PC-3 (cell line): ENCODE measurements at regions not wholly inside any gene's neighbourhood (a gene's known extent, or its start where the extent isn't known, plus 50 kb on each side); places are given as distances from the start of the nearest gene placed in this dataset.
"Not testable (repeated sequence)": the region's sequence is repeated elsewhere in the genome, so short reads cannot be mapped to it uniquely, and the experiment has no call there.

Experiments
- ATAC-seq: fragments of 200-7000 bp; cut with Tn5 transposase; 2 replicates; pipeline ENCODE4 v1.9.1; 2020; ENCODE audit warnings: mild to moderate bottlenecking, moderate library complexity
- BruUV-seq: library from RNA; stranded (reverse); fragments of 400-500 nt; replicated peaks from 2 replicates; lab custom pipeline; 2021; lab: Mats Ljungman, UMichigan
- CTCF ChIA-PET: fragments of 300-600 bp; sonication (Branson Sonifier 250); formaldehyde crosslinking; loops from one replicate; lab custom pipeline; 2022; ENCODE audit warnings: antibody characterized with exemption; lab: Charles Lee
- POLR2A ChIA-PET: fragments of 300-600 bp; sonication (Branson Sonifier 250); formaldehyde crosslinking; loops from one replicate; lab custom pipeline; 2022; ENCODE audit warnings: antibody characterized with exemption; ENCODE audit not compliant: unreplicated experiment; lab: Charles Lee
- DNase-seq: peaks from one replicate; pipeline ENCODE4 v3.0.0-alpha.2; 2015
- H2AFZ ChIP-seq: fragments of 300-600 bp; sonication (generic); 2 replicates; pipeline ENCODE4 v1.6.0; 2016; ENCODE audit warnings: antibody characterized with exemption, low read length
- H3F3A ChIP-seq: fragments of 300-600 bp; sonication (generic); one replicate; pipeline ENCODE4 v1.6.0; 2017; ENCODE audit warnings: antibody characterized with exemption, low read length, control low read depth, mild to moderate bottlenecking; ENCODE audit not compliant: unreplicated experiment
- H3K27ac ChIP-seq: fragments of 300-600 bp; sonication (generic); 2 replicates; pipeline ENCODE4 v1.5.1; 2016; ENCODE audit warnings: mild to moderate bottlenecking, low read length
- H3K27me3 ChIP-seq: fragments of 300-600 bp; sonication (generic); 2 replicates; pipeline ENCODE4 v1.6.1; 2016; ENCODE audit warnings: low read length, mixed read lengths
- H3K36me3 ChIP-seq: fragments of 300-600 bp; sonication (generic); 2 replicates; pipeline ENCODE4 v1.6.1; 2016; ENCODE audit warnings: low read depth, mixed run types, low read length, mixed read lengths
- H3K4me1 ChIP-seq: fragments of 300-600 bp; sonication (generic); 2 replicates; pipeline ENCODE4 v1.5.1; 2016; ENCODE audit warnings: low read length; ENCODE audit not compliant: insufficient read depth
- H3K4me2 ChIP-seq: fragments of 300-600 bp; sonication (generic); 2 replicates; pipeline ENCODE4 v1.6.0; 2016; ENCODE audit warnings: low read length
- H3K4me3 ChIP-seq: fragments of 300-600 bp; sonication (generic); 2 replicates; pipeline ENCODE4 v1.5.1; 2016; ENCODE audit warnings: mild to moderate bottlenecking, low read length, mixed read lengths
- H3K79me2 ChIP-seq: fragments of 300-600 bp; sonication (generic); 2 replicates; pipeline ENCODE4 v1.6.1; 2017; ENCODE audit warnings: low read length, mixed read lengths
- H3K9ac ChIP-seq: fragments of 300-600 bp; sonication (generic); 2 replicates; pipeline ENCODE4 v1.6.0; 2016; ENCODE audit warnings: mild to moderate bottlenecking, low read length
- H3K9me2 ChIP-seq: fragments of 300-600 bp; sonication (generic); replicated peaks from 2 replicates; pipeline ENCODE4 v1.6.1; 2016; ENCODE audit warnings: mixed run types, low read length, mixed read lengths
- H3K9me3 ChIP-seq: fragments of 300-600 bp; sonication (generic); 2 replicates; pipeline ENCODE4 v1.6.1; 2016; ENCODE audit warnings: low read length, mixed read lengths
- H4K20me1 ChIP-seq: fragments of 300-600 bp; sonication (generic); 2 replicates; pipeline ENCODE4 v1.6.1; 2016; ENCODE audit warnings: low read length, mixed read lengths
- EZH2 ChIP-seq: fragments of 300-600 bp; sonication (generic); IDR thresholded peaks from one replicate; pipeline ENCODE4 v1.6.1; 2017; ENCODE audit warnings: antibody characterized with exemption, mild to moderate bottlenecking, low read length; ENCODE audit not compliant: unreplicated experiment
- EZH2phosphoT487 ChIP-seq: fragments of 300-600 bp; sonication (generic); IDR thresholded peaks from 2 replicates; pipeline ENCODE4 v1.6.1; 2018; ENCODE audit warnings: mild to moderate bottlenecking, antibody characterized with exemption, low read length, borderline replicate concordance
- intact Hi-C: fragments of 100-400 bp; cut with micrococcal nuclease; formaldehyde crosslinking; loops from 2 replicates; pipeline ENCODE4 v1.9.0; 2023
- TF ChIP-seq, protein P1 (sequence below): fragments of 300-600 bp; sonication (generic); conservative IDR thresholded peaks from 2 replicates; pipeline ENCODE4 v1.5.1; 2017; ENCODE audit warnings: antibody characterized with exemption, low read depth, mild to moderate bottlenecking, low read length

DNA sequence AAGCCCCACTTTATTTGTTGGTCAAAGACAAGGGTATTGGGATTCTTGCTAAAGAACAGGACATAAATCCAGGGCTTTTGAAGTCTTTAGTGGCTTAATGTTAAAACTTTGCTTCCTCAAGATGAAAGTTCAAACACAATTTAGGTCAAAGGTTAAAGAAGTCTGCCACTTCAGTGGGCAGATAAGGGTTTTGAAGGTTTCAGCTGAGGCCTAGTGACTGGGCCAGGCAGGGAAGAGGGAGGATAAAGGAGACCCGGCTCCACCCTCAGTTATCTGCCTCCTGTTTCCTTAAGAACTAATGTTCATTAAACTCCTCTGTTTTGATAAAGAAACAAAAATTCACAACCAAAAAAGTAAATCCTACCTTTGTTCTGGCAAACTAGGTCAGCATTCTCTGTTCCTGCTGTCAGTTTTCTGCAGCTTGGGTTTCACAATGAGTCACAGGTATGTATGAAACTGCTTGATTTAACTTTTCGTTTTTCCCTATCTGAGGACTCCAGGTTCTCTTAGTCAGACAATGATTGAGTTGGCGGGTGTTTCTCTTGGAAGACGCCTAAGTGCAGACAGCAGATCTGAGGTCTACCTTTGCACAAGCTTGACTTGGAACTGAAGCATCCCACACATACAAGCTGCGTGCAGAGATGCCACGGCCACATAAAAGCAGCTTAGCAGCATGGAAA is 208.3 kb downstream of the EXOC5 start:
- ChIA-PET CTCF (no interaction called here), POLR2A (no interaction called here)
- DNase-seq (peak; percentile 86), ATAC-seq (peak; percentile 67)
- H4K20me1 ChIP-seq, result no peaks in the 10 kb centered on the region
- H3F3A ChIP-seq, result no peaks in the 10 kb centered on the region
- H3K4me3 ChIP-seq, result no peak overlapping the region
- H3K79me2 ChIP-seq, result no peaks in the 10 kb centered on the region
- intact Hi-C loops, result no loop called here
- H3K27me3 ChIP-seq, result peaks cover 35% of the 10 kb centered on the region
- no peak overlapping the region for H3K27ac ChIP-seq
- H3K4me1 ChIP-seq, result peaks cover 9% of the 10 kb centered on the region
- H3K36me3 ChIP-seq, result no peaks in the 10 kb centered on the region
- no peak overlapping the region for H3K9ac ChIP-seq
- TF ChIP-seq EZH2phosphoT487 (no peak), EZH2 (no peak)
- TF ChIP-seq, protein P1, sequence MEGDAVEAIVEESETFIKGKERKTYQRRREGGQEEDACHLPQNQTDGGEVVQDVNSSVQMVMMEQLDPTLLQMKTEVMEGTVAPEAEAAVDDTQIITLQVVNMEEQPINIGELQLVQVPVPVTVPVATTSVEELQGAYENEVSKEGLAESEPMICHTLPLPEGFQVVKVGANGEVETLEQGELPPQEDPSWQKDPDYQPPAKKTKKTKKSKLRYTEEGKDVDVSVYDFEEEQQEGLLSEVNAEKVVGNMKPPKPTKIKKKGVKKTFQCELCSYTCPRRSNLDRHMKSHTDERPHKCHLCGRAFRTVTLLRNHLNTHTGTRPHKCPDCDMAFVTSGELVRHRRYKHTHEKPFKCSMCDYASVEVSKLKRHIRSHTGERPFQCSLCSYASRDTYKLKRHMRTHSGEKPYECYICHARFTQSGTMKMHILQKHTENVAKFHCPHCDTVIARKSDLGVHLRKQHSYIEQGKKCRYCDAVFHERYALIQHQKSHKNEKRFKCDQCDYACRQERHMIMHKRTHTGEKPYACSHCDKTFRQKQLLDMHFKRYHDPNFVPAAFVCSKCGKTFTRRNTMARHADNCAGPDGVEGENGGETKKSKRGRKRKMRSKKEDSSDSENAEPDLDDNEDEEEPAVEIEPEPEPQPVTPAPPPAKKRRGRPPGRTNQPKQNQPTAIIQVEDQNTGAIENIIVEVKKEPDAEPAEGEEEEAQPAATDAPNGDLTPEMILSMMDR, result no peak
- no peaks in the 10 kb centered on the region for H3K9me3 ChIP-seq
- H2AFZ ChIP-seq, result 0 out of 2 replicates have a peak overlapping the region, but pooled peaks have one; percentile 4
- H3K9me2 ChIP-seq, result no peaks in the 10 kb centered on the region
- BruUV-seq, result no TSS peak
- H3K4me2 ChIP-seq, result peak overlapping the region; percentile 7

DNA sequence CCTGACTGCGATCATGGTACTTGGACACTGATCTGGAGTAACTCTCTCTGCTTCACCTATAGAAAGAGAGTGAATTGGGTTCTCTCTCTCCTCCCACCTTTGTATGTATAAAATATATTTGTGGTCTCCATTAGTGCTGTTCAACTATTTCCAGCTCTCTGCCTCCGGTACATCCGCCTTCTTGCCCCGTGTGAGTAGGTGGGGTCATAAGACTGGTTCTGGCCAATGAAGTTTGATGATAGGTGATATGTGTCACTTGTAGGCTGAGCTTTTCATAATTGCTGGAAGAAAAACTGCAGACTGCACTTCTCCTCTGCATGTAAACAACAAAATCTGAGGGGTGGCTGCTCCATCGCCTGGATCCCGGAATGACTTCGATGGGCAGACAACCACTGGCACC is 210.4 kb downstream of the EXOC5 start:
- H3K4me1 ChIP-seq, result peaks cover 9% of the 10 kb centered on the region
- no peak for ATAC-seq

DNA sequence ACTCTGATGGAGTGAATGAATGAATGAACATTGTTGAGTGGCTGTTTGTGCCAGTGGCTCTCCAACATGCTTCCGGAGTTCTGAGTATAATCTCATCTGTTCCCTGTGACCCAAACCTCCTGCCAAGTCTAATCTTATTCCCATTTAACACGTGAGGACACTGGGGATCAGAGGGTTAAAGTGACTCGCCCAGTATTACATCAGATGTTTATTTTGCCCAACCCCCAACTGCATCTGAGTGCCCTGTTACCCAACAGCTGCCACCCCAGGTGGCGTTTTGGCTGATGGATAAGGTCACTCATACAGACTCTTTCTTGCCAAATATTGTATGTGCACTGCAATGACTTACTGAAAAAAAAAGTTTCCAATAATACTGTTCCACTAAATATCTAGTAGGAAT is 210.9 kb downstream of the EXOC5 start:
- H3K79me2 ChIP-seq, result no peaks in the 10 kb centered on the region
- peaks cover 37% of the 10 kb centered on the region for H3K27me3 ChIP-seq
- H3K36me3 ChIP-seq, result no peaks in the 10 kb centered on the region
- no peak overlapping the region for H3K27ac ChIP-seq
- intact Hi-C loops, result no loop called here
- ATAC-seq (no peak), DNase-seq (no peak)
- no peaks in the 10 kb centered on the region for H3K9me2 ChIP-seq
- no peak overlapping the region for H3K4me3 ChIP-seq
- H3F3A ChIP-seq, result no peaks in the 10 kb centered on the region
- H3K9ac ChIP-seq, result no peak overlapping the region
- H3K4me2 ChIP-seq, result no peak overlapping the region
- TF ChIP-seq, protein P1, result no peak
- TF ChIP-seq EZH2phosphoT487 (no peak), EZH2 (no peak)
- H3K9me3 ChIP-seq, result no peaks in the 10 kb centered on the region
- no peaks in the 10 kb centered on the region for H4K20me1 ChIP-seq
- H3K4me1 ChIP-seq, result peaks cover 9% of the 10 kb centered on the region
- CTCF ChIA-PET, result no interaction called here
- no peak overlapping the region for H2AFZ ChIP-seq
- BruUV-seq, result no TSS peak
- POLR2A ChIA-PET, result no interaction called here

More for the DNA sequence above, 210.4 kb downstream of the EXOC5 start:
- no peak overlapping the region for H3K27ac ChIP-seq
- no peaks in the 10 kb centered on the region for H3K36me3 ChIP-seq
- no peak overlapping the region for H3K4me2 ChIP-seq
- H3K4me3 ChIP-seq, result no peak overlapping the region
- peaks cover 38% of the 10 kb centered on the region for H3K27me3 ChIP-seq
- intact Hi-C loops, result no loop called here
- ChIA-PET CTCF (no interaction called here), POLR2A (no interaction called here)
- H3K9me3 ChIP-seq, result no peaks in the 10 kb centered on the region
- no peaks in the 10 kb centered on the region for H3K79me2 ChIP-seq
- H2AFZ ChIP-seq, result no peak overlapping the region
- BruUV-seq, result no TSS peak
- H3K9me2 ChIP-seq, result no peaks in the 10 kb centered on the region
- no peaks in the 10 kb centered on the region for H3F3A ChIP-seq
- TF ChIP-seq, protein P1, result no peak
- TF ChIP-seq EZH2phosphoT487 (no peak), EZH2 (no peak)
- H4K20me1 ChIP-seq, result no peaks in the 10 kb centered on the region
- DNase-seq, result no peak
- no peak overlapping the region for H3K9ac ChIP-seq

DNA sequence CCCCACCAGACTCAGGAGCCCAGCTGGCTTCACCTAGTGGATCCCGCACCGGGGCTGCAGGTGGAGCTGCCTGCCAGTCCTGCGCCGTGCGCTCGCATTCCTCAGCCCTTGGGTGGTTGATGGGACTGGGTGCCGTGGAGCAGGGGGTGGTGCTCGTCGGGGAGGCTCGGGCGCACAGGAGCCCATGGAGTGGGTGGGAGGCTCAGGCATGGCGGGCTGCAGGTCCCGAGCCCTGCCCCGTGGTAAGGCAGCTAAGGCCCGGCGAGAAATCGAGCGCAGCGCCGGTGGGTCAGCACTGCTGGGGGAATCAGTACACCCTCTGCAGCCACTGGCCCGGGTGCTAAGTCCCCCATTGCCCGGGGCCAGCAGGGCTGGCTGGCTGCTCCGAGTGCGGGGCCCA is 212.2 kb downstream of the EXOC5 start:
- POLR2A ChIA-PET, H3K4me3 ChIP-seq, H4K20me1 ChIP-seq, H2AFZ ChIP-seq, H3K79me2 ChIP-seq, ATAC-seq, BruUV-seq, H3K9ac ChIP-seq, H3K9me2 ChIP-seq, H3K36me3 ChIP-seq, CTCF ChIA-PET, H3K4me2 ChIP-seq, intact Hi-C loops, H3K9me3 ChIP-seq, H3F3A ChIP-seq, H3K4me1 ChIP-seq, H3K27ac ChIP-seq, DNase-seq: not testable (repeated sequence)
- peaks cover 38% of the 10 kb centered on the region for H3K27me3 ChIP-seq
